NCI-H69 (cell line): ENCODE measurements at regions not wholly inside any gene's neighbourhood (a gene's known extent, or its start where the extent isn't known, plus 50 kb on each side); places are given as distances from the start of the nearest gene placed in this dataset.
A peak's percentile ranks its signal among the peaks of the same experiment; 100 is the strongest.

ENCODE experiments used
- DNase-seq: peaks from one replicate; lab custom pipeline; 2025; lab: John Stamatoyannopoulos, UW

DNA sequence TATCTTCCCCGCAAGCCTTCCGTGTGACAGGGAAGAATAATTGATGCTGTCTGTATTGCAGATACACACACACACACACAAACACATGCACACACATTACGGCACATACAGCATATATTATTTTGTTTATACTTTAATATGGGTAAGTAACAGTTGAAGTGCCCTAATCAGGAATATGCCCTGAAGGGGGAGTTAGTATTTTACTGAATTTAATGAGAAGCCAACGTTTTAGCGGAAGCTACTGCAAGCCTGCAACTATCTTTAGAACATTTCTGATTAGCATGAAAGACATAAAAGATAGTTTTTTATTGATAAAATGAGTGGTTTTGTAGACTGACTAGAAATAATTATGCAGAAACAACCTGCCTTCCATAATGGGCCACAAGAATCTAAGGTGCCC is 296.6 kb upstream of the SLCO3A1 start:
- DNase-seq, result no peak

- DNase-seq, result no peak
Measured at GRCh38 chr15:91559066-91559465, 294.4 kb upstream of the SLCO3A1 start.

DNA sequence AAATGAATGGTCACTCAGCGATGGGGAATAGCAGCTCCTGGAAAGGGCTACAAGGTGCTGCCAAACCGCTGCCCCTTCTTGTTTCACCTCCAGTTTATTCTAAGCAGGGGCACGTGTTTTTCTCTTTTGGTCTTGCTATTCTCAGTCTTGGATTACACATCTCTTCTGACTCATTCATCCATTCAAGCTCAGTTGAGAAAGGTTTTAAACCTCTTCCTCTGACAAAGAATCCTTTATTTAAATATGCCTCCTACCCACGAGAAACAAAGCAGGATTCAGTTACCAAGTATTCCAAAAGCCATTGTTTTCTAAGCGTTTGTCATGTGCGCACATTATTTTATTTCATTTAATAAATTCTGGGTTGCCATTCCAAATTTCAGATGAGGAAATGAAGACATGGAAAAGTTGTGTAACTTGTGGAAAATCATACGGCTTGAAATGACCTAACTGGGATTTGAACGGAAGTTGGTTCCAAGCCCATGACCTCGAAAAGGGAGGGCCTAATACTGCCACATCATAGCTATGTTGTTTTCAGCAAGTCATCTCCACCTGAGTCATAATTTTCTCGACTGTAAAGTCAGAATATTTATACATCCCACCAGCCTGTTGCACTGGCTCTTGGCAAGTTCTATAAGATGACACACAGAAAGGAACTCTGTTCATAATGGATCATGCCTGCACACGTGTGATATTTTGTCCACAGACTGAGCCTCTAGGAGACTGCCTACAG is 292.0 kb upstream of the SLCO3A1 start:
- no peak for DNase-seq

DNA sequence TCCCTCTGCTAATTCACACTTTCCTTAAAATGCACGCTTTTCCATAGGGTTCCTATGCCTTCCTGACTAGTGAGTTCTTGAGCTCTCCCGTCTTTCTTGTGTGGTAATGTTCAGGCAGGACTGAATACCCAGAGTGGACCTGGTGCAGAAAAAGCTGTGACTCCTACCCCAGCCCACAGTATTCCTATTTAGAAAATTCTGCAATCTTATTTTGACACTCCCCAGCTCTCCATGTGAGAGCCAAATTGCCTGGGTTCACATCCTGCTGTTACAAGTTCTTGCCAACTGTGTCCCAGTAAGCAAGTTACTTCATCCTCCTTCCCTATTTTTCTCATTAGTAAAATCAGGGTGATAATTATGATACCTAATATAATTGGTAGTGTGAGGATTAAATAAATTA is 290.8 kb upstream of the SLCO3A1 start:
- DNase-seq, result no peak

- DNase-seq, result peak; percentile 25
Measured at GRCh38 chr15:91564631-91565030, 288.9 kb upstream of the SLCO3A1 start.

- no peak for DNase-seq
Measured at GRCh38 chr15:91566141-91566540, 287.4 kb upstream of the SLCO3A1 start.

GRCh38 chr15:91568036-91568435 is 285.5 kb upstream of the SLCO3A1 start:
- no peak for DNase-seq

DNA sequence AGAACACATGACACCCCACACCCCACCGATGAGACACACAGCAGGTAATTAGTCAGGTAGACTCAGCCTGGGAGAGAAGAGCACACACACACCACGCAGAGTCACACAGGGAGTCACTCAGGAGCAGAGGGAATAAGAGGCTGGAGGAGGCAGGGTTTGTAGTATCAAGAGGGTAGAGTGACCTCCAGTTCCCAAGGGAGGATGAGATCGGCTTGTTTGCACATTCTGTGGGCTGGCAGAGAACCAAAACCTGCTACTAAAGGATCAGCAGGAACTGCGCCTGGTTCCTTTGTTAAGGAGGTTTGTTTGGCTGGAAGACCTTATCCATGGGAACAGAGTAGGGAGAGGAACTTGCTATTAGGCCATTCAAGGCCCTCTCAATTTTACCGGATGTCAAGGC is 281.4 kb upstream of the SLCO3A1 start:
- DNase-seq, result peak; percentile 99

GRCh38 chr15:91576096-91576495 is 277.4 kb upstream of the SLCO3A1 start:
- DNase-seq, result no peak

DNA sequence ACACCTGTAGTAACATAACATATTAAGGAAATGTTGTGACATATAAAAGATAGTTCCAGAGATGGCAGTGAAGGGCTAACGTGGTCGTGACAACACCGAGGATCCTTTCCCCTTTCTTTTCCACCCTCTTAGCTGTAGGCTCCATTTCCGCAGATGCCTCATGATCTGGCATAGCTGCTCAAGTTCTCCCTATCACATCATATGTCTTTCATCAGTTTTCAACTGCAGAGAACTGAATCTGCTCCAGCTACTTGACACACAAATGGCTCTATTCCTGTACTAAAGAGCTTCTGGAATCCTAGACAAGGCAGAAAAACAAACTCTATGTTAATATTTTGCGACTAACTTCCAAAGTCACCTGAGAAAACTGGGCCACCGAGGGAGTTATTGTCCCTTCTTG is 275.0 kb upstream of the SLCO3A1 start:
- no peak for DNase-seq

GRCh38 chr15:91584895-91585294 is 268.6 kb upstream of the SLCO3A1 start:
- no peak for DNase-seq

DNA sequence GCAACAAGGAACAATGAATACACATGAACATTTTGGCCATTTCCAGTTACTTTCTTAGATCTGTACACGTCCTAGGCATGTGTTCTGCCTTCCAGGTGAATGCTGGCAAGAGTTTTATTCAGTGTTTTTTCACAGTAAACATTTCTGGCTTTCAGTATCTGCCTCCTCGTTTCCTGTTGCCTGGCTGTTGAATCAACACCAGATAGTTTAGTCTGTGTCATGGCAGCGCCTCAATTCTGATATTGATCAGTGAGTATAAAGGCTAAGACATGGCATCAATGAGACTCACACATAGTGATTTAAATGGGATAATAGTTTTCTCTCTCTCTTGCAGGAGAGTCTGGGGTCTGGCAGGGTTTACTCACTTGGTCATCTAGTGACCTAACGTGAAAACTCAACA is 266.9 kb upstream of the SLCO3A1 start:
- DNase-seq, result no peak

DNA sequence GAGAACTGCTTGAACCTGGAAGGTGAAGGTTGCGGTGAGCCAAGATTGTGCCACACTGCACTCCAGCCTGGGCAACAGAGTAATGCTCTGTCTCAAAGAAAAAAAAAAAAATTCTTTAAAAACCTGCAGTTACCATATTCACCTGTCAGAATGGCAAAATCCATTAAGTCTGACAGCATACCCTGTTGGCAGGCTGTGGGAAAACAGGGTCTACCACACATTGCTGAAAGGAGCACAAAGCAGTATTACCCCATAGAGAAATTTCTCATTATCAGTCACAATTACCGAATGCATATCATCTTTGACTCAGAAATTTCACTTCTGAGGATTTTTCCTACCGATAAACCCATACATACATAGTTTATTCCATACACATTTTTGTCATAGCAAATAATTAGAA is 264.1 kb upstream of the SLCO3A1 start:
- peak; percentile 11 for DNase-seq

- no peak for DNase-seq
Measured at GRCh38 chr15:91592567-91592966, 260.9 kb upstream of the SLCO3A1 start.

DNA sequence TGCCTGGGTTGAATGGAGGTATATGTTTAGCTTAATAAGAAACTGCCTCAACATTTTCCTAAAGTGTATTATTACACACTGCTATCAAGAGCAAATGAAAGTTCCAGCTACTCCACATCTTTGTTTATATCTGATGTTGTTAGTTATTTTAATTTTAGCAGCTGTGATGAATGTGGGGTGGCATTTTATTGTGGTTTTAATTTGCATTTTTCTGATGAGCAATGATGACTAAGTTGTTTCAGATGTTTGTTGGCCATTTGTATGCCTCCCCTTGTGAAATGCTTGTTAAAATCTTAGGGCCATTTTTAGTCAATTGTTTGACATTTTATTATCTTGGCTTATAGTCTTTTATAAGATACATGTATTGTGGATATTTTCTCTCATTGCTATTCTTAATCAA is 260.4 kb upstream of the SLCO3A1 start:
- DNase-seq, result no peak

GRCh38 chr15:91593653-91594052 is 259.9 kb upstream of the SLCO3A1 start:
- no peak for DNase-seq

- DNase-seq, result no peak
Measured at GRCh38 chr15:91599261-91599660, 254.2 kb upstream of the SLCO3A1 start.

DNA sequence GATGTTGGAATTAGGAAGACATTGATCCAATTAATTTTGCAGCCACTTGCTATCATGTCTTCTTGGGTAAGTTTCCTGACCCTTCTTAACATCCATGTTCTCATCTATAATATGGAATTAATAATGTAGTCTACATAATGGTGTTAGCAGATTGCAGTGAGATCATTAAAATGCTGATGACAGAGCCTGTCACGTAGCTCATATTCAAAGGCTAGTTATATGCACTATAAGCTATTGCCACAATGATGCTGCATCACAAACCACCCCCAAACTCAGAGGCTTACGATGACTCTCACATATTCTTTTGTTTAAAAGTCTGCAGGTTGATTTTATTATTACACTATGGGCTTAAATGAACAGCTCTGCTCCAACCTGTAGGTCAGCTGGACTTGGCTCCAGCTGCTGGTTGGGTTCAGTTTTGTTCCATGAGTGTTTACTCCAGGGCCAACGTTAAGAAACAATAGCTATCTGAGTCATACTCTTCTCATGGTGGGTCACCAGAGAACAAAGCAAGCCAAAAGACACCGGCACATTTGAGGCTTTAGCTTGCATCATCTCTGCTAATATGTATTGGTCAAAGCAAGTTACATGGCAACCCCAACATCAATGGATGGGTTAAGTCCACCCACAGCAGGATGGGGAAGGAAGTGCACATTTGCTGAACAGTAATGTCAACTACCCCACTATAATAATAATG is 250.0 kb upstream of the SLCO3A1 start:
- DNase-seq, result no peak

DNA sequence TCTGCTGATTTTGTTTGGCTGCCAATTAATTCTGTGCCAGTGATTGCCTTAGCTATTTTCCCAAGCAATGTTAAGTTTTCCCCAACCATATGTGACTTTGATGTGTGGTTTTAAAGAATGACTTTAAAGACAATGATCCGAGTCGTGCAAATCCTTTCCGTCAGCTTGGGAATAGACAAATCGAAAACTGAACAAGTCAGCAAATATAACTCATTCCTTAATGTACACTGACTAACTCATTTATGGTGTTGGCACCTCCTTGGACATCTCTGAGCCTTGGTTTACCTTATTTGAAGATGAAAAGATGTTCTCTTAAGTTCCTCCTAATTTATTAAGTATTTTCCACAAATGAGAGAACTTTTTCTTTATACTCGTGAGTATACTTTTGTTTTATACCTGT is 249.4 kb upstream of the SLCO3A1 start:
- DNase-seq, result no peak

DNA sequence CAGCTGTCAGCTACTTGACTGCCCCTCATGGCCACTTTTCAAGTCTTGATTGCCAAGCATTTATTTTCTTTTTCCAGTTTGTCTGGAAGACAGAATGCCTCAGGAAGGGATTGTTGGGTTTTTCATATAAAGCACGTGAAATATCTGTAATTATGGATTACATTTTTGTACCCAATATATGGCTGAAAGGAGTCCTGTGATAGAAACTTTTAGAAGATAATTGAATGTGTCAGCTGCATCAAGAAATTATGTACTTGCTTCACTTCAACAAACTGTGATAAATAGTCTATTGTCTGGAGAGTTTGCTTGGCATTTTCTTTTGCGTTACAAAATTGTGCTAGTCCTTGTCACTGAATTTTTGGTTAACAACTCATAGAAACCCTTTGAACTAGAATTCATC is 247.9 kb upstream of the SLCO3A1 start:
- no peak for DNase-seq

- DNase-seq, result no peak
Measured at GRCh38 chr15:91609231-91609630, 244.3 kb upstream of the SLCO3A1 start.

DNA sequence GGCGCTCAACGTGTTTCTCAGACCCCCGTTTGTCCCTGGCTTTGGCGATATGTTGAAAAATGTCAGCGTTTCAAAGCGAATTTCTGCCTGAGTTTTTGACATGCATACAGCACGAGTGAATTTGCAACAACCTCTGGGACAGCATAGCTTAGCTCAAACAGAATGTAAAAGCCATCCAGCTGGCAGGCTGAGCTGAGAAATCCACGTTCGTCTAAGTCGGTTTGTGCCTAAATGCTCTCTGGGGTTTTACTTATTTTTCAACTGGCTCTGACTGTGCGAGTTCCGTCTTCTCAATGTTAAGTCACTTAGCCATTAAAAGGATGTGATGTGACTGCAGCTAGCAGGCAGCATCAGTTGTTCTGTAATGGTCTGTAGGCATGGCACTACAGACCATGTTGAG is 243.5 kb upstream of the SLCO3A1 start:
- no peak for DNase-seq

- no peak for DNase-seq
Measured at GRCh38 chr15:91611561-91612323, 241.8 kb upstream of the SLCO3A1 start.
